NT2/D1 (cell line): ENCODE measurements at regions not wholly inside any gene's neighbourhood (a gene's known extent, or its start where the extent isn't known, plus 50 kb on each side); places are given as distances from the start of the nearest gene placed in this dataset.
A peak's percentile ranks its signal among the peaks of the same experiment; 100 is the strongest.
"Not testable (repeated sequence)": the region's sequence is repeated elsewhere in the genome, so short reads cannot be mapped to it uniquely, and the experiment has no call there.

Source experiments
- DNase-seq: peaks from one replicate; pipeline ENCODE4 v3.0.0-alpha.2; 2011; ENCODE audit warnings: low read depth, low spot score
- H3K27me3 ChIP-seq: 2 replicates; pipeline ENCODE4 v1.6.0; 2011; ENCODE audit warnings: mild to moderate bottlenecking; ENCODE audit not compliant: insufficient read length, insufficient read depth
- H3K36me3 ChIP-seq: 2 replicates; pipeline ENCODE4 v1.6.1; 2011; ENCODE audit warnings: mild to moderate bottlenecking, low read length, mixed read lengths; ENCODE audit not compliant: insufficient read depth, insufficient read length
- H3K4me1 ChIP-seq: 2 replicates; pipeline ENCODE4 v1.5.1; 2011; ENCODE audit not compliant: insufficient read depth, insufficient read length
- H3K4me3 ChIP-seq: 2 replicates; pipeline ENCODE4 v1.5.1; 2011; ENCODE audit warnings: low read depth; ENCODE audit not compliant: insufficient read length
- H3K9ac ChIP-seq: 2 replicates; pipeline ENCODE4 v1.6.0; 2011; ENCODE audit warnings: low read depth; ENCODE audit not compliant: insufficient read length
- H3K9me3 ChIP-seq: 2 replicates; pipeline ENCODE4 v1.5.1; 2011; ENCODE audit warnings: mild to moderate bottlenecking, low read length; ENCODE audit not compliant: insufficient read depth
- SUZ12 ChIP-seq: IDR thresholded peaks from 2 replicates; pipeline ENCODE4 v1.6.1; 2011; ENCODE audit not compliant: insufficient read length, insufficient read depth; ENCODE audit errors: extremely low read depth
- YY1 ChIP-seq: IDR thresholded peaks from 2 replicates; pipeline ENCODE4 v1.6.1; 2011; ENCODE audit not compliant: insufficient read length, insufficient read depth
- ZNF274 ChIP-seq: IDR thresholded peaks from 2 replicates; pipeline ENCODE4 v1.6.1; 2011; ENCODE audit warnings: mild to moderate bottlenecking, low read depth, low read length

GRCh38 chr7:125241548-125241947, 311.9 kb upstream of the POT1 start:
- TF ChIP-seq SUZ12 (no peak), YY1 (no peak), ZNF274 (no peak)
- H3K36me3 ChIP-seq = no peaks in the 10 kb centered on the region
- H3K27me3 ChIP-seq = no peaks in the 10 kb centered on the region
- no peak overlapping the region for H3K4me3 ChIP-seq
- no peaks in the 10 kb centered on the region for H3K9me3 ChIP-seq
- H3K4me1 ChIP-seq = no peaks in the 10 kb centered on the region
- no peak overlapping the region for H3K9ac ChIP-seq
- no peak for DNase-seq

DNA sequence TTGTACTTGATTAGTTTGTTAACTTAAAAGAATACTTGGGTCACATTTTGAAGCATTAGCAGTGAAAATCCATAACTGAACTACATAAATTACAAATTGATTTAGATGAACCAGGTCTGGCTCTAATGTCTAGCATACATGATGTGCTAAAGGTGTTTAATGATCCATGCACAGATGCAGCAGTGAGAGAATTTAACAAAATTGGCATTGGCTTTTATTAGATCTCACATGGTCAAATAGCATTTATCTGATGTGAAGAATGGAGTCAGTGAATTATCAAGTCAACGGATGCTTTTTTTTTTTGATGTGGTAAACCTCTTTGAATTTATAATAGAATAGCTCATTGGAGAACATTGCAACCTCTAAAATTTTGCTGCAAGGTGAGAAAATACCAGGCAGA, 293.0 kb upstream of the POT1 start:
- no peaks in the 10 kb centered on the region for H3K36me3 ChIP-seq
- H3K27me3 ChIP-seq = no peaks in the 10 kb centered on the region
- H3K9ac ChIP-seq = no peak overlapping the region
- DNase-seq = no peak
- no peak overlapping the region for H3K4me3 ChIP-seq
- no peaks in the 10 kb centered on the region for H3K4me1 ChIP-seq
- H3K9me3 ChIP-seq = 0 out of 2 replicates have a peak, but pooled peaks cover 3% of the 10 kb centered on the region
- TF ChIP-seq ZNF274 = no peak
- no peak for TF ChIP-seq SUZ12
- TF ChIP-seq YY1 = no peak

GRCh38 chr7:125218076-125218475, 288.5 kb upstream of the POT1 start:
- H3K9ac ChIP-seq = no peak overlapping the region
- no peaks in the 10 kb centered on the region for H3K4me1 ChIP-seq
- no peak overlapping the region for H3K4me3 ChIP-seq
- no peaks in the 10 kb centered on the region for H3K27me3 ChIP-seq
- TF ChIP-seq SUZ12 = no peak
- no peak for TF ChIP-seq ZNF274
- TF ChIP-seq YY1 = no peak
- H3K36me3 ChIP-seq = no peaks in the 10 kb centered on the region
- H3K9me3 ChIP-seq = 0 out of 2 replicates have a peak, but pooled peaks cover 3% of the 10 kb centered on the region
- no peak for DNase-seq

GRCh38 chr7:125201002-125201401, 271.4 kb upstream of the POT1 start:
- Histone ChIP-seq H3K9me3 (no peaks in the 10 kb centered on the region), H3K9ac (no peak overlapping the region), H3K4me3 (no peak overlapping the region), H3K36me3 (no peaks in the 10 kb centered on the region), H3K4me1 (no peaks in the 10 kb centered on the region), H3K27me3 (no peaks in the 10 kb centered on the region)
- no peak for DNase-seq
- TF ChIP-seq YY1 (no peak), ZNF274 (no peak), SUZ12 (no peak)

- DNase-seq = no peak
- no peaks in the 10 kb centered on the region for H3K4me1 ChIP-seq
- H3K36me3 ChIP-seq = no peaks in the 10 kb centered on the region
- H3K9ac ChIP-seq = no peak overlapping the region
- TF ChIP-seq SUZ12 (no peak), YY1 (no peak), ZNF274 (no peak)
- peaks cover under 1% of the 10 kb centered on the region; the same call in 1 of the 2 replicates for H3K9me3 ChIP-seq
- H3K27me3 ChIP-seq = no peaks in the 10 kb centered on the region
- H3K4me3 ChIP-seq = no peak overlapping the region
These were observed 268.2 kb upstream of the POT1 start for GRCh38 chr7:125197731-125198393.

- Histone ChIP-seq H3K4me1 (no peaks in the 10 kb centered on the region), H3K9ac (no peak overlapping the region), H3K36me3 (no peaks in the 10 kb centered on the region), H3K9me3 (peaks cover 8% of the 10 kb centered on the region; the same call in 1 of the 2 replicates), H3K27me3 (no peaks in the 10 kb centered on the region), H3K4me3 (no peak overlapping the region)
- no peak for TF ChIP-seq SUZ12
- TF ChIP-seq ZNF274 = no peak
- no peak for TF ChIP-seq YY1
- no peak for DNase-seq
These were observed 265.5 kb upstream of the POT1 start for GRCh38 chr7:125195156-125195555.

DNA sequence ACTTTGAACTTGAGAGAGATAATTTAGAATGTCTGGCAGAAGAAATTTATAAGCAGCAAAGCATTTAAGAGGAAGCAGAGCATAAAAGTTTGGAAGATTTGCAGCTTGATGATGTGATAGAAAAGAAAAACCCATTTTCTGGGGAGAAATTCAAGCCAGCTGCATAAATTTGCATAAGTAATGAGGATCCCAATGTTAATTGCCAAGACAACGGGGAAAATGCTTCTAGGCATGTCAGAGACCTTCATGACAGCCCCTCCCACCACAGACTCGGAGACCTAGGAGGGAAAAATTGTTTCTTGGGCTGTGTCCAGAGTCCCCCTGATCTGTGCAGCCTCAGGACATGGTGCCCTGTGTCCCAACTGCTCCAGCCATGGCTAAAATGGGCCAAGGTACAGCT, 263.6 kb upstream of the POT1 start:
- Histone ChIP-seq H3K4me3 (no peak overlapping the region), H3K27me3 (no peaks in the 10 kb centered on the region), H3K9ac (no peak overlapping the region), H3K36me3 (no peaks in the 10 kb centered on the region), H3K4me1 (no peaks in the 10 kb centered on the region), H3K9me3 (peaks cover 8% of the 10 kb centered on the region; the same call in 1 of the 2 replicates)
- DNase-seq = no peak
- TF ChIP-seq YY1 (no peak), ZNF274 (no peak), SUZ12 (no peak)

DNA sequence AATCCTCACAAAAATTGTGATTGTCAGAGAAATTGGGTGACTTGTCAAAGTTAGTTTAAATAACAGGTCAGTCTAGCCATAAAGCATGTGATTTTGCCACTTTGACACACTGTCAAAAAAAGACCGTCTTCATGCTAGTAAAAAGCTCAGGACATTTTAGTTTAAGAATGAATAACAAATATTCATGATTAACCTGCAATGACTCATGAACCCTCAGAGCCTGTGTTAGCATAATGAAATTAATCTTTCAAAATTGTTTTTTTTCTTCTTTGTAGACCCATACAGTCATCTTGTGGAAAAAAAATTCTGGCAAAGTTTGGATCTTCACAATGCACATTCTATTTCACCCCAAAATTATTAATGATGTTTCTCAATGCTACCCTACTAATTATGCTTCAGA, 255.2 kb upstream of the POT1 start:
- no peak overlapping the region for H3K9ac ChIP-seq
- no peaks in the 10 kb centered on the region for H3K27me3 ChIP-seq
- DNase-seq = no peak
- no peak for TF ChIP-seq SUZ12
- no peak for TF ChIP-seq ZNF274
- TF ChIP-seq YY1 = no peak
- no peaks in the 10 kb centered on the region for H3K4me1 ChIP-seq
- peaks cover 6% of the 10 kb centered on the region for H3K36me3 ChIP-seq
- peaks cover 8% of the 10 kb centered on the region; the same call in 1 of the 2 replicates for H3K9me3 ChIP-seq
- H3K4me3 ChIP-seq = no peak overlapping the region

GRCh38 chr7:125181569-125182267, 252.1 kb upstream of the POT1 start:
- peak overlapping the region; percentile 36 for H3K4me3 ChIP-seq
- H3K9me3 ChIP-seq = peaks cover 11% of the 10 kb centered on the region
- H3K27me3 ChIP-seq, H3K4me1 ChIP-seq, H3K36me3 ChIP-seq, H3K9ac ChIP-seq: not testable (repeated sequence)
- peak; percentile 8 for DNase-seq
